GM13977 (cell line): ENCODE measurements at regions not wholly inside any gene's neighbourhood (a gene's known extent, or its start where the extent isn't known, plus 50 kb on each side); places are given as distances from the start of the nearest gene placed in this dataset.

Experiments used
- DNase-seq: peaks from one replicate; pipeline ENCODE4 v3.0.0; 2012; ENCODE audit warnings: low spot score
- in situ Hi-C: fragments of 300-500 bp; cut with MboI; formaldehyde crosslinking; loops from one replicate; pipeline ENCODE4 v1.12.0; 2022; ENCODE audit warnings: low sequenced_read_pairs, low pct_unique_long_range_greater_than_20kb, mixed read lengths, inconsistent platforms; ENCODE audit not compliant: unreplicated experiment
- TF ChIP-seq, protein P1 (sequence below): IDR thresholded peaks from 2 replicates; pipeline ENCODE4 v1.5.1; 2012; ENCODE audit warnings: mild to moderate bottlenecking, control low read depth; ENCODE audit not compliant: insufficient read depth; ENCODE audit errors: extremely low read depth, missing control alignments

DNA sequence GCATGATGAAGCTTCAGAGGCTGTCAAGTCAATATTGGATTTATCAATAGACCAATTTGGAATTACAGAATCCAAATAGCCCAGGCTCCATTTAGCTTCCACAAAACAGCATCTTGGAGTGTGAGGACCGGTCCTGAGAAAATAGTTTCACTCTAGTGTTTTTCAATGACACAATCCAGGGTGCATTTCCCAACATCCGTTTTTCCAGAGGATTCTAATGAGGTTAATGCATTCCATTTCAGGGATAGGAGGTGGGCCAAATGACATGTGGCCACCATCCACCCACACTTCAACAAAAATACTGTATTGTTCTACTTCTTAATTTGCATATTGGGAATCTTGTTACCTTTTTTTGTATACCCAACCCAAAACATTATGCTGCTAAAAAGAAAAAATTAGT lies 229.8 kb upstream of the LDB2 start:
- TF ChIP-seq, protein P1, sequence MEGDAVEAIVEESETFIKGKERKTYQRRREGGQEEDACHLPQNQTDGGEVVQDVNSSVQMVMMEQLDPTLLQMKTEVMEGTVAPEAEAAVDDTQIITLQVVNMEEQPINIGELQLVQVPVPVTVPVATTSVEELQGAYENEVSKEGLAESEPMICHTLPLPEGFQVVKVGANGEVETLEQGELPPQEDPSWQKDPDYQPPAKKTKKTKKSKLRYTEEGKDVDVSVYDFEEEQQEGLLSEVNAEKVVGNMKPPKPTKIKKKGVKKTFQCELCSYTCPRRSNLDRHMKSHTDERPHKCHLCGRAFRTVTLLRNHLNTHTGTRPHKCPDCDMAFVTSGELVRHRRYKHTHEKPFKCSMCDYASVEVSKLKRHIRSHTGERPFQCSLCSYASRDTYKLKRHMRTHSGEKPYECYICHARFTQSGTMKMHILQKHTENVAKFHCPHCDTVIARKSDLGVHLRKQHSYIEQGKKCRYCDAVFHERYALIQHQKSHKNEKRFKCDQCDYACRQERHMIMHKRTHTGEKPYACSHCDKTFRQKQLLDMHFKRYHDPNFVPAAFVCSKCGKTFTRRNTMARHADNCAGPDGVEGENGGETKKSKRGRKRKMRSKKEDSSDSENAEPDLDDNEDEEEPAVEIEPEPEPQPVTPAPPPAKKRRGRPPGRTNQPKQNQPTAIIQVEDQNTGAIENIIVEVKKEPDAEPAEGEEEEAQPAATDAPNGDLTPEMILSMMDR, result no peak
- in situ Hi-C loops, result no loop called here
- no peak for DNase-seq

GRCh38 chr4:17126321-17126966 lies 228.0 kb upstream of the LDB2 start:
- in situ Hi-C loops, result no loop called here
- no peak for DNase-seq
- TF ChIP-seq, protein P1, result no peak

DNA sequence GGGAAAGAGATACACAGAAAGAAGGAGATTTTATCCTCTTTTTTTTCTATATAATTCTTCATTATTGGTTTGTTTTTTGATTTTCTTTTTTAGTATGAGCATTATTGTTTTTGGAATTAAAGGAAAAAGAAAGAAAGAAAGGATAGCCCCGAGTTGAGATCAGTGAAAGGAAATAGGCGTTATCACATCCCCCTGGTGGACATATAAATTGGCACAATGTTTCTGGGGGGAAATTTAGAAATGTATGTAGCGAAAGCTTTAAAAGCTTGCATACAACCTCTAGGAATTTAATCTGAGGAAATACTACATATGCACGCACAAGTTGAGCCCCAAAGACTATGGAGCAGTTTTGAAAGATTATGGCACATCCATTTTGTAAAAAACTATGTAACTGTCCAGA lies 226.3 kb upstream of the LDB2 start:
- TF ChIP-seq, protein P1, result no peak
- DNase-seq, result no peak
- in situ Hi-C loops, result no loop called here

- TF ChIP-seq, protein P1, result no peak
- in situ Hi-C loops, result no loop called here
These were observed 222.3 kb upstream of the LDB2 start for GRCh38 chr4:17120761-17121160.

DNA sequence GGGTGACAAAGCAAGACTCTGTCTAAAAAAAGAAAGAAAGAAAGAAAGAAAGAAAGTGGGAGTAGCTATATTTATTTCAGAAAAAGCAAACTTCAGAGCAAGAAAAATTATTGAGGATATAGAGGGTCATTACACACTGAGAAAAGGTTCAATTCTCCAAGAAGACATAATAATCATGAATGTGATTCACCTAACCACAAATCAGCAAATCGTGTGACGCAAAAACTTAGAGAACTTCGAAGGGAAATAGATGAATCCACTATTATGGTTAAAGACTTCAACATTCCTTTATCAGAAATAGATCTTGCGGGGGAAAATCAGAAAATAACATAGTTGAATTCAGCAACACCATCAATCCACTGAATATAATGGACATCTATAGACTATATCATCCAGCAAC lies 219.3 kb upstream of the LDB2 start:
- TF ChIP-seq, protein P1, result no peak
- in situ Hi-C loops, result no loop called here

More at GRCh38 chr4:17120761-17121160, 222.3 kb upstream of the LDB2 start:
- no peak for DNase-seq

DNA sequence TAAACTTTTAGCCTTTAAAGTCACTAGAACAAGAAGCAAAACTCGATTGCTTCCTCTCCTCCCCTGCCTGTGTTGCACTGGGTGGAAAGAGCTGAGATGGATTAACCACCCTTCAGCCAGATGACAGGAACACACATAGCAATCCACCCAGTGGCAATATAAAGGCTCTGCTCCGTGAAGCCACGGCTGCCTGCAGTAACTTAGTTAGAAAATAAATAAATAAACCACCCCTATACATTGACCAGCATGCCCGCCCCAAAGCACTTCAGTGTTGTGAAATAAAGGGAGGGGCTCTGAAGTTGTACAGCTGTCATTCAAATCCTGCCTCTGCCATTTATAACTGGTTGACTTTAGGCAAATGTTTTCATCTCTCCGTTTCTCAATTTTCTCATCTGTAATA lies 217.1 kb upstream of the LDB2 start:
- TF ChIP-seq, protein P1, result no peak
- DNase-seq, result no peak
- in situ Hi-C loops, result no loop called here

More for the DNA sequence above, 219.3 kb upstream of the LDB2 start:
- DNase-seq, result no peak
